ENCODE measurements at regions not wholly inside any gene's neighbourhood (a gene's known extent, or its start where the extent isn't known, plus 50 kb on each side); places are given as distances from the start of the nearest gene placed in this dataset.

- no peaks in the 10 kb centered on the region for H3K36me3 Mint-ChIP-seq
- H3K9me3 Mint-ChIP-seq (ENCODE audit: low read depth): no peaks in the 10 kb centered on the region
- H3K27me3 Mint-ChIP-seq: peaks cover 1% of the 10 kb centered on the region
- no peak overlapping the region for H3K4me3 Mint-ChIP-seq
- H3K27ac Mint-ChIP-seq: no peak overlapping the region
- H3K4me1 Mint-ChIP-seq (ENCODE audit: low read depth): peaks cover 2% of the 10 kb centered on the region
Measured at GRCh38 chr6:56749632-56750151, 107.0 kb upstream of the DST start.

- H3K4me1 Mint-ChIP-seq (ENCODE audit: low read depth): peaks cover 4% of the 10 kb centered on the region
- no peaks in the 10 kb centered on the region for H3K9me3 Mint-ChIP-seq (ENCODE audit: low read depth)
- no peaks in the 10 kb centered on the region for H3K36me3 Mint-ChIP-seq
- H3K27ac Mint-ChIP-seq: no peak overlapping the region
- no peak overlapping the region for H3K4me3 Mint-ChIP-seq
- no peaks in the 10 kb centered on the region for H3K27me3 Mint-ChIP-seq
Measured at GRCh38 chr6:56746767-56747504, 104.2 kb upstream of the DST start.

GRCh38 chr6:56745971-56746370 lies 103.3 kb upstream of the DST start:
- H3K4me3 Mint-ChIP-seq: no peak overlapping the region
- H3K4me1 Mint-ChIP-seq (ENCODE audit: low read depth): peaks cover 4% of the 10 kb centered on the region
- H3K9me3 Mint-ChIP-seq (ENCODE audit: low read depth): no peaks in the 10 kb centered on the region
- H3K27me3 Mint-ChIP-seq: peaks cover 2% of the 10 kb centered on the region
- H3K27ac Mint-ChIP-seq: no peak overlapping the region
- H3K36me3 Mint-ChIP-seq: no peaks in the 10 kb centered on the region

GRCh38 chr6:56745081-56745480 lies 102.4 kb upstream of the DST start:
- no peaks in the 10 kb centered on the region for H3K36me3 Mint-ChIP-seq
- H3K4me1 Mint-ChIP-seq (ENCODE audit: low read depth): peaks cover 4% of the 10 kb centered on the region
- peaks cover 2% of the 10 kb centered on the region for H3K27me3 Mint-ChIP-seq
- H3K9me3 Mint-ChIP-seq (ENCODE audit: low read depth): no peaks in the 10 kb centered on the region
- no peak overlapping the region for H3K4me3 Mint-ChIP-seq
- H3K27ac Mint-ChIP-seq: no peak overlapping the region

GRCh38 chr6:56744528-56744927 lies 101.8 kb upstream of the DST start:
- Mint-ChIP-seq H3K27ac (no peak overlapping the region), H3K27me3 (peaks cover 2% of the 10 kb centered on the region), H3K4me3 (no peak overlapping the region), H3K36me3 (no peaks in the 10 kb centered on the region), H3K9me3 (ENCODE audit: low read depth) (no peaks in the 10 kb centered on the region), H3K4me1 (ENCODE audit: low read depth) (peaks cover 2% of the 10 kb centered on the region)

- Mint-ChIP-seq H3K27me3 (peaks cover 2% of the 10 kb centered on the region), H3K27ac (no peak overlapping the region), H3K9me3 (ENCODE audit: low read depth) (no peaks in the 10 kb centered on the region), H3K4me1 (ENCODE audit: low read depth) (peaks cover 2% of the 10 kb centered on the region), H3K36me3 (no peaks in the 10 kb centered on the region), H3K4me3 (no peak overlapping the region)
Measured at GRCh38 chr6:56742122-56742791, 99.6 kb upstream of the DST start.

- H3K27me3 Mint-ChIP-seq: peaks cover 2% of the 10 kb centered on the region
- no peaks in the 10 kb centered on the region for H3K9me3 Mint-ChIP-seq (ENCODE audit: low read depth)
- H3K27ac Mint-ChIP-seq: no peak overlapping the region
- no peaks in the 10 kb centered on the region for H3K36me3 Mint-ChIP-seq
- H3K4me3 Mint-ChIP-seq: no peak overlapping the region
- peaks cover 2% of the 10 kb centered on the region for H3K4me1 Mint-ChIP-seq (ENCODE audit: low read depth)
Measured at GRCh38 chr6:56741472-56741871, 98.8 kb upstream of the DST start.

- Mint-ChIP-seq H3K27me3 (peaks cover 2% of the 10 kb centered on the region), H3K9me3 (ENCODE audit: low read depth) (no peaks in the 10 kb centered on the region), H3K36me3 (no peaks in the 10 kb centered on the region)
Measured at GRCh38 chr6:56739836-56740815, 97.4 kb upstream of the DST start.

GRCh38 chr6:56736804-56737203 lies 94.1 kb upstream of the DST start:
- H3K4me1 Mint-ChIP-seq (ENCODE audit: low read depth): no peaks in the 10 kb centered on the region
- no peak overlapping the region for H3K27ac Mint-ChIP-seq
- H3K9me3 Mint-ChIP-seq (ENCODE audit: low read depth): no peaks in the 10 kb centered on the region
- no peaks in the 10 kb centered on the region for H3K36me3 Mint-ChIP-seq
- H3K27me3 Mint-ChIP-seq: peaks cover 2% of the 10 kb centered on the region
- no peak overlapping the region for H3K4me3 Mint-ChIP-seq

More at GRCh38 chr6:56739836-56740815, 97.4 kb upstream of the DST start:
- H3K4me3 Mint-ChIP-seq: no peak overlapping the region
- peaks cover 2% of the 10 kb centered on the region for H3K4me1 Mint-ChIP-seq (ENCODE audit: low read depth)
- H3K27ac Mint-ChIP-seq: no peak overlapping the region

- H3K27me3 Mint-ChIP-seq: no peaks in the 10 kb centered on the region
- H3K36me3 Mint-ChIP-seq: no peaks in the 10 kb centered on the region
- no peaks in the 10 kb centered on the region for H3K9me3 Mint-ChIP-seq (ENCODE audit: low read depth)
- H3K27ac Mint-ChIP-seq: no peak overlapping the region
- H3K4me3 Mint-ChIP-seq: no peak overlapping the region
- H3K4me1 Mint-ChIP-seq (ENCODE audit: low read depth): no peaks in the 10 kb centered on the region
Measured at GRCh38 chr6:56734335-56734734, 91.6 kb upstream of the DST start.

GRCh38 chr6:56733211-56733697 lies 90.6 kb upstream of the DST start:
- Mint-ChIP-seq H3K4me1 (ENCODE audit: low read depth) (no peaks in the 10 kb centered on the region), H3K36me3 (no peaks in the 10 kb centered on the region), H3K27ac (no peak overlapping the region), H3K9me3 (ENCODE audit: low read depth) (no peaks in the 10 kb centered on the region), H3K27me3 (no peaks in the 10 kb centered on the region), H3K4me3 (no peak overlapping the region)

- Mint-ChIP-seq H3K4me3 (no peak overlapping the region), H3K27ac (no peak overlapping the region), H3K4me1 (ENCODE audit: low read depth) (no peaks in the 10 kb centered on the region), H3K9me3 (ENCODE audit: low read depth) (no peaks in the 10 kb centered on the region), H3K27me3 (no peaks in the 10 kb centered on the region), H3K36me3 (no peaks in the 10 kb centered on the region)
Measured at GRCh38 chr6:56732517-56732916, 89.8 kb upstream of the DST start.

- Mint-ChIP-seq H3K9me3 (ENCODE audit: low read depth) (no peaks in the 10 kb centered on the region), H3K4me1 (ENCODE audit: low read depth) (no peaks in the 10 kb centered on the region), H3K4me3 (no peak overlapping the region), H3K27ac (no peak overlapping the region), H3K27me3 (no peaks in the 10 kb centered on the region), H3K36me3 (no peaks in the 10 kb centered on the region)
Measured at GRCh38 chr6:56730663-56731529, 88.2 kb upstream of the DST start.

GRCh38 chr6:56729719-56730118 lies 87.0 kb upstream of the DST start:
- Mint-ChIP-seq H3K36me3 (no peaks in the 10 kb centered on the region), H3K27ac (no peak overlapping the region), H3K9me3 (ENCODE audit: low read depth) (no peaks in the 10 kb centered on the region), H3K4me1 (ENCODE audit: low read depth) (no peaks in the 10 kb centered on the region), H3K4me3 (no peak overlapping the region), H3K27me3 (no peaks in the 10 kb centered on the region)
